Choroid plexus epithelial cell (primary cell): ENCODE measurements at regions not wholly inside any gene's neighbourhood (a gene's known extent, or its start where the extent isn't known, plus 50 kb on each side); places are given as distances from the start of the nearest gene placed in this dataset.

ENCODE experiments used
- DNase-seq: peaks from one replicate; pipeline ENCODE4 v3.0.0-alpha.2; 2010; ENCODE audit warnings: low read depth
- H3K4me3 ChIP-seq: 2 replicates; pipeline ENCODE4 v1.5.1; 2011; ENCODE audit warnings: low read depth, mild to moderate bottlenecking, control low read depth, low read length, moderate library complexity
- TF ChIP-seq, protein P1 (sequence below): conservative IDR thresholded peaks from 2 replicates; pipeline ENCODE4 v1.5.1; 2011; ENCODE audit warnings: low read depth, mild to moderate bottlenecking, control low read depth, inconsistent platforms, low read length, moderate library complexity

DNA sequence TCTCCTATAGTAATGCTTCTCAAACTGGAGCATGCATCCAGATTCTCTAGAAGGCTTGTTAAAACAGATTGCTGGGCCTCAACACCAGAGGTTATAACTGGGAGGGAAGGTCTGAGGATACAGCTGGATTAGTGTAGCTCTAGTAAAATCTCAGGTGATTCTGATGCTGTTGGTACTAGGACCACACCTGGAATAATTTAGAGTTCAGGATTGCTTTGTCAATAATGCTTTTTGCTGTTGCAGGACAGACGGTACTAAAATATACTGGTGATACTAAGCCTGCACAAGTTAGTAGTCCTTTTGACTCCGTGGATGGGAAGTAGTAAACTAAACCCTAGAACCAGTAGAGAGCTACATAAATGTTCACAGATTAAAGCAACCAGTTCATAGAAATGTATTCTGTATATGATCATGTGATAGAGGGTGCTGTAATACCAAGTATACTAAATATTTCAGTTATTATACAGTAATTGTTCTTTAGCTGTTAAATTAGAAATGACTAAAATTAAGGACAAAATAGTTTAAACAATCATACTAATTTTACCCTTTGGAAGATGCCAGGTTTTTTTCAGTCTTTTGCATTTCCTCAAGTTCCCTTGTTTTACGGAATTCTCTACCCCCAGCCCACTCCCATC, 258.2 kb upstream of the STARD13 start:
- H3K4me3 ChIP-seq: no peak overlapping the region
- DNase-seq: no peak
- TF ChIP-seq, protein P1, sequence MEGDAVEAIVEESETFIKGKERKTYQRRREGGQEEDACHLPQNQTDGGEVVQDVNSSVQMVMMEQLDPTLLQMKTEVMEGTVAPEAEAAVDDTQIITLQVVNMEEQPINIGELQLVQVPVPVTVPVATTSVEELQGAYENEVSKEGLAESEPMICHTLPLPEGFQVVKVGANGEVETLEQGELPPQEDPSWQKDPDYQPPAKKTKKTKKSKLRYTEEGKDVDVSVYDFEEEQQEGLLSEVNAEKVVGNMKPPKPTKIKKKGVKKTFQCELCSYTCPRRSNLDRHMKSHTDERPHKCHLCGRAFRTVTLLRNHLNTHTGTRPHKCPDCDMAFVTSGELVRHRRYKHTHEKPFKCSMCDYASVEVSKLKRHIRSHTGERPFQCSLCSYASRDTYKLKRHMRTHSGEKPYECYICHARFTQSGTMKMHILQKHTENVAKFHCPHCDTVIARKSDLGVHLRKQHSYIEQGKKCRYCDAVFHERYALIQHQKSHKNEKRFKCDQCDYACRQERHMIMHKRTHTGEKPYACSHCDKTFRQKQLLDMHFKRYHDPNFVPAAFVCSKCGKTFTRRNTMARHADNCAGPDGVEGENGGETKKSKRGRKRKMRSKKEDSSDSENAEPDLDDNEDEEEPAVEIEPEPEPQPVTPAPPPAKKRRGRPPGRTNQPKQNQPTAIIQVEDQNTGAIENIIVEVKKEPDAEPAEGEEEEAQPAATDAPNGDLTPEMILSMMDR: no peak

DNA sequence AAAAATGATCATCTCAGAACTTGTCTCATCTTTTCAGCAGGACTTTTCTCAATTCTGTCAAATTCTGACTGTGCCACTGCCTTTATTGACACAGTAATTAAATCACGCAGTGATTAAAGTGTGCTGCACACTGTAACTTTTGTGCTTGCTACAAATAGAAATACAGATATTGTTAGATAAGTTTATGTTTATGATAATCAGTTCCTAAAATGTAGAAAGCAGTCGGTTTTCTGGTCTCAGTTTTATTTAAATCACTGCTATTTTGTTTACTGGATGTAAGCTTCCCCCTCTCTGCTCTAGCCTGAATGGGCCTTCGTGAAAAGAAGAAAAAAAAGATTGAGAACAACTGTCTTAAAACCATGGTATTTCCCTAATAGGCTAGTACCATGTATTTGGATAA, 258.8 kb upstream of the STARD13 start:
- DNase-seq: no peak
- H3K4me3 ChIP-seq: no peak overlapping the region
- TF ChIP-seq, protein P1: no peak

GRCh38 chr13:33545492-33545891, 259.9 kb upstream of the STARD13 start:
- H3K4me3 ChIP-seq: no peak overlapping the region
- TF ChIP-seq, protein P1: no peak
- no peak for DNase-seq

GRCh38 chr13:33547035-33547434, 261.5 kb upstream of the STARD13 start:
- H3K4me3 ChIP-seq: no peak overlapping the region
- peak; percentile 32 for DNase-seq
- TF ChIP-seq, protein P1: no peak

DNA sequence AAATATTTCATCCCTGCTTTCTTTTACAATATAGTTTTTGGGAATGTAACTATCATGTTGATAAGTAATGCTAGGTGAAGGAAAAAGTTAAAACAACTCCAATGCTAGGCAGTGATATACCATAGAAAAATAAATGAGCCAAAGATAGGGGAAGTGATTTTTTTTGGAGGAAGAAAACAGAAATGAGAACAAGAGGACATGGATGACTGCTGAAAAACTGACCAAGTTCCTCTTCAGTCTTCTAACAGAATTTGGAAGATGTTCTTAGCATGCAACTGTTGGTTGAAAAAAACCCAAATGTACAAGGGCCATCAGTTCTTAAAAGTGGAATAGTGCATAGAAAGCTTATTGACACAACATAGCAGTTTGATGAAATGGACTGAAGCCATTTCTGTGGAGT, 262.5 kb upstream of the STARD13 start:
- no peak for DNase-seq
- TF ChIP-seq, protein P1: no peak
- no peak overlapping the region for H3K4me3 ChIP-seq

DNA sequence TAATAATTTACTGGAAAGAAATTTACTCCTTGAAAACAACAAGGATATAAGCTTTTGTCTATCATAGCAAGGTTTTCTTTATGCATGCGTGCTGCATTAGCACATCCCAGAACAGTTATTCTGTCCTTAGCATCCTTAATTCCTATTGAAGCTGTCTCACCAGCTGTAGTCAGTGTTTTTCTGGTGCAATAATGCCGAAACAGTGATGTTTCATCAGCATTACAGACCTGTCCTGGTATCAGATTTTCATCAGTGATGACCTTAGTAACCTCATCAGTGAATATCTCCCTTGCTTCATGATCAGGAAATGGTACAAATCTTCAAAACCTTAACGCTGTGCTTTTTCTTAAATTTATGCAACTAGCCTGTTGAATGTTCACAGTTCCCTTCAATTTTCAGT, 264.7 kb upstream of the STARD13 start:
- no peak overlapping the region for H3K4me3 ChIP-seq
- no peak for DNase-seq
- TF ChIP-seq, protein P1: no peak

DNA sequence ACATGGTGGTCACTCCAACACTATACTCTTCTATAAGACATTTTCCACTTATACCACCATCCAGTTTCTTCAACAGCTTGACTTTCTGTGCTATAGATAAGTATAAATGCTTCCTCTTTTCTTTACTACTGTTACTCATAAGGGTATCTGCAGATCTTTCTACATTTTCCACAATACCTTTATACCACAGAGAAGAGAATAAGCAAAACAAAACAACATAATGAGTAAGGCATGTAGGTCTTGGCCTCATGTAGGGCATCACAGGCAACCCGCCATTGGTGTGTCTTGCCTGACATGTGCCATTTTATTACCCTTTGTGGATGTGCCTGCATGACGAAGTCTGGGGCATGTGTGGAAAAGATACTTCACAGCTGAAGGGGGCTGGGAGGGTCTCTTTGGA, 265.3 kb upstream of the STARD13 start:
- TF ChIP-seq, protein P1: no peak
- DNase-seq: no peak

More for the DNA sequence above, 265.3 kb upstream of the STARD13 start:
- no peak overlapping the region for H3K4me3 ChIP-seq
